Lower leg skin (tissue), 3 donors: ENCODE measurements at regions not wholly inside any gene's neighbourhood (a gene's known extent, or its start where the extent isn't known, plus 50 kb on each side); places are given as distances from the start of the nearest gene placed in this dataset.

Experiments
- CTCF ChIP-seq, 3 donors: fragments of 450-650 bp; IDR thresholded peaks; one replicate each; pipeline ENCODE4 v1.5.1; 2016; ENCODE audit warnings: antibody characterized with exemption in 3 of 3, mild to moderate bottlenecking in 3 of 3, moderate library complexity in 2 of 3
- POLR2A ChIP-seq, 2 donors: fragments of 450-650 bp; IDR thresholded peaks; one replicate each; pipeline ENCODE4 v1.6.1; 2016 to 2017; ENCODE audit warnings: antibody characterized with exemption in 2 of 2, mild to moderate bottlenecking in 1 of 2, moderate library complexity in 1 of 2

DNA sequence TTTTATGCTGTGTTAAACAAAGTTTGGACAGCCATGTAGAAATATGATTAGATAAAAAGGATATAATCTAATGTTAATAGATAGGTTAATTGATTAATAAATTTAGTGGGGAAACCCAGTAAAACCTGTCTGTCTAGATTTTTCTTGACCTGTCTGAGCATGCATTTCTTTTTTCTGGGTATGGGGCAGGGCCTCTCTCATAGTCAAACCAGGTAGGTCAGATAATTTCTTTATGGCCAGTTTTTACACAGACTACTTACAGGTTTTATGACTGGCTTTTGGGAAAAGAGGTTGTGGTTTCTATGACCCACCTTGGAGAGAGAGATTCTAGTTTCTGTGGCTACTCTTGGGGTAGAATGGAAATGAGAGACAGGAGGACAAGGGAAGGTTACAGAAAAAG lies 135.6 kb upstream of the EPHA5 start:
- TF ChIP-seq CTCF (IDR thresholded peaks at IDR 0.05) (no peak), POLR2A (IDR thresholded peaks at IDR 0.05) (no peak)
